ENCODE measurements at regions not wholly inside any gene's neighbourhood (a gene's known extent, or its start where the extent isn't known, plus 50 kb on each side); places are given as distances from the start of the nearest gene placed in this dataset.

DNA sequence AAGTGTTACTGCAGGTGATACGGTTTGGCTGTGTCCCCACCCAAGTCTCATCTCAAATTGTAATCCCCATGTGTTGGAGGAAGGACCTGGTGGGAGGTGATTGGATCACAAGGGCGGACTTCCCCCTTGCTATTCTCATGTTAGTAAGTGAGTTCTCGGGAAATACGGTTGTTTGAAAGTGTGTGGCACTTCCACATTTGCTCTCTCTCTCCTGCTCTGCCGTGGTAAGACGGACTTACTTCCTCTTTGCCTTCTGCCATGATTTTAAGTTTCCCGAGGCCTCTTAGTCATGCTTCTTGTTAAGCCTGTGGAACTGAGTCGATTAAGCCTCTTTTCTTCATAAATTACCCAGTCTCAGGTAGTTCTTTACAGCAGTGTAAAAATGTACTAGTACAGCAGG, 65.2 kb upstream of the SLC7A11 start:
- H3K36me3 ChIP-seq (ENCODE audit: control insufficient read depth in 1 of 2, insufficient read depth in 2 of 2, low read length in 2 of 2): no peaks in the 10 kb centered on the region
- H3K9me3 ChIP-seq (ENCODE audit: control insufficient read depth in 1 of 2, low read length in 2 of 2): no peaks in the 10 kb centered on the region
- H3K9ac ChIP-seq (ENCODE audit: low read depth in 1 of 2, low read length in 2 of 2): no peak overlapping the region
- no peaks in the 10 kb centered on the region for H3K27me3 ChIP-seq (ENCODE audit: control insufficient read depth in 1 of 2, insufficient read depth in 2 of 2, low read length in 2 of 2)
- no peaks in the 10 kb centered on the region for H3K4me1 ChIP-seq (ENCODE audit: control insufficient read depth in 1 of 2, insufficient read depth in 2 of 2, low read length in 2 of 2)
- no peak overlapping the region for H3K4me3 ChIP-seq (ENCODE audit: low read depth in 1 of 2, low read length in 2 of 2)
- no peak overlapping the region for H3K27ac ChIP-seq (ENCODE audit: low read depth, low read length)

- Histone ChIP-seq H3K9me3 (ENCODE audit: control insufficient read depth in 1 of 2, low read length in 2 of 2) (no peaks in the 10 kb centered on the region), H3K27me3 (ENCODE audit: control insufficient read depth in 1 of 2, insufficient read depth in 2 of 2, low read length in 2 of 2) (no peaks in the 10 kb centered on the region), H3K27ac (ENCODE audit: low read depth, low read length) (no peak overlapping the region), H3K4me3 (ENCODE audit: low read depth in 1 of 2, low read length in 2 of 2) (no peak overlapping the region), H3K36me3 (ENCODE audit: control insufficient read depth in 1 of 2, insufficient read depth in 2 of 2, low read length in 2 of 2) (no peaks in the 10 kb centered on the region), H3K9ac (ENCODE audit: low read depth in 1 of 2, low read length in 2 of 2) (no peak overlapping the region), H3K4me1 (ENCODE audit: control insufficient read depth in 1 of 2, insufficient read depth in 2 of 2, low read length in 2 of 2) (no peaks in the 10 kb centered on the region)
Measured at GRCh38 chr4:138305050-138305449, 62.9 kb upstream of the SLC7A11 start.

- Histone ChIP-seq H3K4me3 (ENCODE audit: low read depth in 1 of 2, low read length in 2 of 2) (no peak overlapping the region), H3K27me3 (ENCODE audit: control insufficient read depth in 1 of 2, insufficient read depth in 2 of 2, low read length in 2 of 2) (no peaks in the 10 kb centered on the region), H3K9ac (ENCODE audit: low read depth in 1 of 2, low read length in 2 of 2) (no peak overlapping the region), H3K9me3 (ENCODE audit: control insufficient read depth in 1 of 2, low read length in 2 of 2) (no peaks in the 10 kb centered on the region), H3K4me1 (ENCODE audit: control insufficient read depth in 1 of 2, insufficient read depth in 2 of 2, low read length in 2 of 2) (no peaks in the 10 kb centered on the region), H3K36me3 (ENCODE audit: control insufficient read depth in 1 of 2, insufficient read depth in 2 of 2, low read length in 2 of 2) (no peaks in the 10 kb centered on the region), H3K27ac (ENCODE audit: low read depth, low read length) (no peak overlapping the region)
Measured at GRCh38 chr4:138301536-138301935, 59.4 kb upstream of the SLC7A11 start.

GRCh38 chr4:138300616-138301015, 58.5 kb upstream of the SLC7A11 start:
- H3K27me3 ChIP-seq (ENCODE audit: control insufficient read depth in 1 of 2, insufficient read depth in 2 of 2, low read length in 2 of 2): no peaks in the 10 kb centered on the region
- no peak overlapping the region for H3K27ac ChIP-seq (ENCODE audit: low read depth, low read length)
- no peak overlapping the region for H3K9ac ChIP-seq (ENCODE audit: low read depth in 1 of 2, low read length in 2 of 2)
- no peak overlapping the region for H3K4me3 ChIP-seq (ENCODE audit: low read depth in 1 of 2, low read length in 2 of 2)
- H3K9me3 ChIP-seq (ENCODE audit: control insufficient read depth in 1 of 2, low read length in 2 of 2): no peaks in the 10 kb centered on the region
- H3K36me3 ChIP-seq (ENCODE audit: control insufficient read depth in 1 of 2, insufficient read depth in 2 of 2, low read length in 2 of 2): no peaks in the 10 kb centered on the region
- no peaks in the 10 kb centered on the region for H3K4me1 ChIP-seq (ENCODE audit: control insufficient read depth in 1 of 2, insufficient read depth in 2 of 2, low read length in 2 of 2)

GRCh38 chr4:138299881-138300280, 57.7 kb upstream of the SLC7A11 start:
- Histone ChIP-seq H3K4me3 (ENCODE audit: low read depth in 1 of 2, low read length in 2 of 2) (no peak overlapping the region), H3K9ac (ENCODE audit: low read depth in 1 of 2, low read length in 2 of 2) (no peak overlapping the region), H3K9me3 (ENCODE audit: control insufficient read depth in 1 of 2, low read length in 2 of 2) (no peaks in the 10 kb centered on the region), H3K27me3 (ENCODE audit: control insufficient read depth in 1 of 2, insufficient read depth in 2 of 2, low read length in 2 of 2) (no peaks in the 10 kb centered on the region), H3K36me3 (ENCODE audit: control insufficient read depth in 1 of 2, insufficient read depth in 2 of 2, low read length in 2 of 2) (no peaks in the 10 kb centered on the region), H3K27ac (ENCODE audit: low read depth, low read length) (no peak overlapping the region), H3K4me1 (ENCODE audit: control insufficient read depth in 1 of 2, insufficient read depth in 2 of 2, low read length in 2 of 2) (no peaks in the 10 kb centered on the region)

- Histone ChIP-seq H3K27me3 (ENCODE audit: control insufficient read depth in 1 of 2, insufficient read depth in 2 of 2, low read length in 2 of 2) (no peaks in the 10 kb centered on the region), H3K9me3 (ENCODE audit: control insufficient read depth in 1 of 2, low read length in 2 of 2) (no peaks in the 10 kb centered on the region), H3K27ac (ENCODE audit: low read depth, low read length) (no peak overlapping the region), H3K4me1 (ENCODE audit: control insufficient read depth in 1 of 2, insufficient read depth in 2 of 2, low read length in 2 of 2) (no peaks in the 10 kb centered on the region), H3K36me3 (ENCODE audit: control insufficient read depth in 1 of 2, insufficient read depth in 2 of 2, low read length in 2 of 2) (no peaks in the 10 kb centered on the region), H3K4me3 (ENCODE audit: low read depth in 1 of 2, low read length in 2 of 2) (no peak overlapping the region), H3K9ac (ENCODE audit: low read depth in 1 of 2, low read length in 2 of 2) (no peak overlapping the region)
Measured at GRCh38 chr4:138298866-138299265, 56.7 kb upstream of the SLC7A11 start.

GRCh38 chr4:138298431-138298830, 56.3 kb upstream of the SLC7A11 start:
- H3K9me3 ChIP-seq (ENCODE audit: control insufficient read depth in 1 of 2, low read length in 2 of 2): no peaks in the 10 kb centered on the region
- H3K36me3 ChIP-seq (ENCODE audit: control insufficient read depth in 1 of 2, insufficient read depth in 2 of 2, low read length in 2 of 2): no peaks in the 10 kb centered on the region
- no peaks in the 10 kb centered on the region for H3K27me3 ChIP-seq (ENCODE audit: control insufficient read depth in 1 of 2, insufficient read depth in 2 of 2, low read length in 2 of 2)
- no peak overlapping the region for H3K4me3 ChIP-seq (ENCODE audit: low read depth in 1 of 2, low read length in 2 of 2)
- no peak overlapping the region for H3K27ac ChIP-seq (ENCODE audit: low read depth, low read length)
- H3K4me1 ChIP-seq (ENCODE audit: control insufficient read depth in 1 of 2, insufficient read depth in 2 of 2, low read length in 2 of 2): no peaks in the 10 kb centered on the region
- no peak overlapping the region for H3K9ac ChIP-seq (ENCODE audit: low read depth in 1 of 2, low read length in 2 of 2)

DNA sequence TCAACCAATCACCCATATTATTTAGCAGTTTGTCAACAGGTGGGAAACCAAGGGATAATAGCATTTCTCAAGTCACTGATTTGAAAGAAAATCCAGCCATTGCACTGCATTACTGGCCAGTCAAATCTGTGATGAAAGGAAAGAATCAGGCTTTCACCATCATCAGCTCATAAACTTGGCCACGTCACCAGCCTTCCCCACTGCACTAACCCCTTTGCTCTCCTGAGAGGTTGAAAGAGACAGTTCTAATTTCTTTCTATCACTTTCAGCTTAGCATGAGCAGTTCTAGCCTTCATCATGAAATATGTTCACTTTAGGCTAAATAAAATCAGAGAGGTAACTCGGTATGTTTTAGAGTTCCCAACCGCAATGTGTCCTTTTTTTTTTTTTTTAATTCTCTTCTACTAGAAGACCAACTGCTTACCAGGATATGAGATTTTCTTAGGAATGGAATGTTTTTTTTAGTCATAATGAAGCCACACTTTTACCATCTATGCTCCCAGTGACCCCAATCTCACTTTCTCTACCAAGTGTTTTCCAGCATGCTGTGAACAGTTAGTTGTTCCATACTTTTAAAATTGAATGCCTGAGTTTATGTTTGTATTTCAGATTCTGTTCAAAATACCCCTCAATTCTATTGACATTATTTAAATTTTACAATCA, 55.7 kb upstream of the SLC7A11 start:
- no peaks in the 10 kb centered on the region for H3K4me1 ChIP-seq (ENCODE audit: control insufficient read depth in 1 of 2, insufficient read depth in 2 of 2, low read length in 2 of 2)
- H3K9ac ChIP-seq (ENCODE audit: low read depth in 1 of 2, low read length in 2 of 2): no peak overlapping the region
- H3K9me3 ChIP-seq (ENCODE audit: control insufficient read depth in 1 of 2, low read length in 2 of 2): no peaks in the 10 kb centered on the region
- no peaks in the 10 kb centered on the region for H3K27me3 ChIP-seq (ENCODE audit: control insufficient read depth in 1 of 2, insufficient read depth in 2 of 2, low read length in 2 of 2)
- H3K27ac ChIP-seq (ENCODE audit: low read depth, low read length): no peak overlapping the region
- no peak overlapping the region for H3K4me3 ChIP-seq (ENCODE audit: low read depth in 1 of 2, low read length in 2 of 2)
- H3K36me3 ChIP-seq (ENCODE audit: control insufficient read depth in 1 of 2, insufficient read depth in 2 of 2, low read length in 2 of 2): no peaks in the 10 kb centered on the region

DNA sequence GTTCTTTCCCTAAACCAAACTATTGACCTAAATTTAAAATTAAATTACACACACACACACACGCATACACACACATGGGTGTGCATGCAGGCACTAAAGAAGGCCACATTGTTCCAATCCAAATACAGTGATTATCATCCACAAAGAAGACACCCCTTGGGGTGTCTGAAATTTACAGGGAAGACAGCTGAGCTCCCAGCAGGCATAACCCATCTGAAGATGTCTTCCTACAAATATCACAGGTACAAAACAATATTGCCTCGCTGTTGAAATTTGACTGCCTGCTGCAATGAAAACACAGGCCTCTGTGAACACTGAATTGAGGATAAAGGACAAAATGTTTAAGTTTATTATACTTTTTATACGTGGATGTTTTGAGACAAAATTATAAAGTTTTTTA, 50.2 kb upstream of the SLC7A11 start:
- Histone ChIP-seq H3K4me3 (ENCODE audit: low read depth in 1 of 2, low read length in 2 of 2) (no peak overlapping the region), H3K36me3 (ENCODE audit: control insufficient read depth in 1 of 2, insufficient read depth in 2 of 2, low read length in 2 of 2) (no peaks in the 10 kb centered on the region), H3K4me1 (ENCODE audit: control insufficient read depth in 1 of 2, insufficient read depth in 2 of 2, low read length in 2 of 2) (no peaks in the 10 kb centered on the region), H3K27me3 (ENCODE audit: control insufficient read depth in 1 of 2, insufficient read depth in 2 of 2, low read length in 2 of 2) (no peaks in the 10 kb centered on the region), H3K9ac (ENCODE audit: low read depth in 1 of 2, low read length in 2 of 2) (no peak overlapping the region), H3K27ac (ENCODE audit: low read depth, low read length) (no peak overlapping the region), H3K9me3 (ENCODE audit: control insufficient read depth in 1 of 2, low read length in 2 of 2) (no peaks in the 10 kb centered on the region)

All from duodenal mucosa (tissue), 2 donors.